Activated CD8-positive, alpha-beta T cell treated with anti-CD3 and anti-CD28 coated beads for 36 hours (primary cell): ENCODE measurements at regions not wholly inside any gene's neighbourhood (a gene's known extent, or its start where the extent isn't known, plus 50 kb on each side); places are given as distances from the start of the nearest gene placed in this dataset.

Source experiments
- ATAC-seq: fragments of 200-7000 bp; cut with Tn5 transposase; one replicate; pipeline ENCODE4 v1.10.0; 2021; ENCODE audit warnings: mild to moderate bottlenecking, moderate library complexity
- CTCF ChIA-PET: fragments of 350-600 bp; sonication (Branson Sonifier 250); formaldehyde crosslinking; loops from one replicate; lab custom pipeline; 2021; ENCODE audit warnings: antibody characterized with exemption; lab: Charles Lee
- POLR2A ChIA-PET: fragments of 350-600 bp; sonication (Branson Sonifier 250); formaldehyde crosslinking; loops from one replicate; lab custom pipeline; 2021; ENCODE audit warnings: antibody characterized with exemption; lab: Charles Lee
- DNase-seq: peaks from one replicate; pipeline ENCODE4 v3.0.0-alpha.2; 2020
- H3K27ac Mint-ChIP-seq: one replicate; pipeline ENCODE4 v1.8.0; 2021; ENCODE audit warnings: mild to moderate bottlenecking, mixed read lengths
- H3K27me3 Mint-ChIP-seq: one replicate; pipeline ENCODE4 v1.8.0; 2021; ENCODE audit warnings: mixed read lengths
- H3K36me3 Mint-ChIP-seq: one replicate; pipeline ENCODE4 v1.8.0; 2021; ENCODE audit warnings: low read depth, mixed read lengths
- H3K4me1 Mint-ChIP-seq: one replicate; pipeline ENCODE4 v1.8.0; 2021; ENCODE audit warnings: low read depth, mixed read lengths
- H3K4me3 Mint-ChIP-seq: one replicate; pipeline ENCODE4 v1.8.0; 2021; ENCODE audit warnings: mild to moderate bottlenecking, moderate library complexity, mixed read lengths
- H3K9me3 Mint-ChIP-seq: one replicate; pipeline ENCODE4 v1.8.0; 2021; ENCODE audit warnings: mixed read lengths
- intact Hi-C: fragments of 100-400 bp; cut with micrococcal nuclease; formaldehyde crosslinking; loops from one replicate; pipeline ENCODE4 v1.10.0; 2022
- TF ChIP-seq, protein P1 (sequence below): fragments of 200-600 bp; IDR thresholded peaks from one replicate; pipeline ENCODE4 v1.8.0; 2022; ENCODE audit warnings: antibody characterized with exemption, mild to moderate bottlenecking

DNA sequence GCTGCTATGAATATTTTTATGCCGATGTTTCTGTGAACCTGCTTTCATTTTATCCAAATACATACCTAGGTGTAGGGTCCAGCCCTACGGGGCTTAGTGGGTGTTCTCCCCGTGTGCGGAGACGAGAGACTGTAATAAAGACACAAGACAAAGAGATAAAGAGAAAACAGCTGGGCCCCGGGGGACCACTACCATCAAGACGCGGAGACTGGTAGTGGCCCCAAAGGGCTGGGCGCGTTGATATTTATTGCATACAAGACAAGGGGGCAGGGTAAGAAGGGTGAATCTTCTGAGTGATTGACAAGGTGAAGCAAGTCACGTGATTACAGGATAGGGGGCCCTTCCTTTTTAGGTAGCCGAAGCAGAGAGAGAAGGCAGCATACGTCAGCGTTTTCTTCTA, 920.1 kb downstream of the BRD1 start:
- no peak for ATAC-seq
- TF ChIP-seq, protein P1, sequence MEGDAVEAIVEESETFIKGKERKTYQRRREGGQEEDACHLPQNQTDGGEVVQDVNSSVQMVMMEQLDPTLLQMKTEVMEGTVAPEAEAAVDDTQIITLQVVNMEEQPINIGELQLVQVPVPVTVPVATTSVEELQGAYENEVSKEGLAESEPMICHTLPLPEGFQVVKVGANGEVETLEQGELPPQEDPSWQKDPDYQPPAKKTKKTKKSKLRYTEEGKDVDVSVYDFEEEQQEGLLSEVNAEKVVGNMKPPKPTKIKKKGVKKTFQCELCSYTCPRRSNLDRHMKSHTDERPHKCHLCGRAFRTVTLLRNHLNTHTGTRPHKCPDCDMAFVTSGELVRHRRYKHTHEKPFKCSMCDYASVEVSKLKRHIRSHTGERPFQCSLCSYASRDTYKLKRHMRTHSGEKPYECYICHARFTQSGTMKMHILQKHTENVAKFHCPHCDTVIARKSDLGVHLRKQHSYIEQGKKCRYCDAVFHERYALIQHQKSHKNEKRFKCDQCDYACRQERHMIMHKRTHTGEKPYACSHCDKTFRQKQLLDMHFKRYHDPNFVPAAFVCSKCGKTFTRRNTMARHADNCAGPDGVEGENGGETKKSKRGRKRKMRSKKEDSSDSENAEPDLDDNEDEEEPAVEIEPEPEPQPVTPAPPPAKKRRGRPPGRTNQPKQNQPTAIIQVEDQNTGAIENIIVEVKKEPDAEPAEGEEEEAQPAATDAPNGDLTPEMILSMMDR = no peak
- POLR2A ChIA-PET = no interaction called here
- H3K9me3 Mint-ChIP-seq = no peaks in the 10 kb centered on the region
- H3K36me3 Mint-ChIP-seq = no peaks in the 10 kb centered on the region
- H3K4me3 Mint-ChIP-seq = no peak overlapping the region
- no peak for DNase-seq
- H3K4me1 Mint-ChIP-seq = peaks cover 7% of the 10 kb centered on the region
- intact Hi-C loops = no loop called here
- H3K27ac Mint-ChIP-seq = no peak overlapping the region
- H3K27me3 Mint-ChIP-seq = peaks cover 33% of the 10 kb centered on the region
- CTCF ChIA-PET = no interaction called here

DNA sequence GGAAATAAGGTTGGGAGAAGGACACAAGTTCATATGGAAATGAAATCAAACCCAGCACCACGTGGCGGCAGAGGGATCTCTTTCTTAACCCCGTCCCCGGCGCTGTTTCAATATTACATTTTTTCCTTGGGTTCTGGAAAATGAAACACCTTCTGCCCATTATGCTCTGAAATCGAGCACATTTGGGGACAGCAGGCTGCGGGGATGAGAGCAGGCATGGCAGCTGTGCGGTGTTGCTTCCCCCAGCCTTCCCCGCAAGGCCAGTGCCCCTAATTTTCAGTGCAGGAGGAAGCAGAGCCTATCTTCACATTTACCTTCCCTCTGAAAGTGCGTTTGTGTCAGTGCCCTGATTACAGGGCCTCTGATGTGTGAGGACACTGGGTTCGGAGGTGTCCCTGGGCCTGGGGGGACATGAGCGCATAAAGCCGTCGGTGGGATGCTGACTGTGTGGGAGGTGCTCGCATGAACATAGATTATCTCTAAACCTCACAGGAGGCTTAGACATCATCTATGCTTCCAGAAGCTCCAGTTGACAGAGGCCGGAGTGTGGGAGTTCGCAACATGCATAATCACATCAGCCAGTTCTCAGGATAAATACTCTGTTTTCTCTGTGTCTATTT, 921.3 kb downstream of the BRD1 start:
- peaks cover 5% of the 10 kb centered on the region for H3K4me1 Mint-ChIP-seq
- intact Hi-C loops = no loop called here
- no peaks in the 10 kb centered on the region for H3K36me3 Mint-ChIP-seq
- POLR2A ChIA-PET = no interaction called here
- H3K9me3 Mint-ChIP-seq = no peaks in the 10 kb centered on the region
- ATAC-seq (no peak), DNase-seq (no peak)
- TF ChIP-seq, protein P1 = no peak
- CTCF ChIA-PET = no interaction called here
- H3K27ac Mint-ChIP-seq = no peak overlapping the region
- peaks cover 37% of the 10 kb centered on the region for H3K27me3 Mint-ChIP-seq
- no peak overlapping the region for H3K4me3 Mint-ChIP-seq

DNA sequence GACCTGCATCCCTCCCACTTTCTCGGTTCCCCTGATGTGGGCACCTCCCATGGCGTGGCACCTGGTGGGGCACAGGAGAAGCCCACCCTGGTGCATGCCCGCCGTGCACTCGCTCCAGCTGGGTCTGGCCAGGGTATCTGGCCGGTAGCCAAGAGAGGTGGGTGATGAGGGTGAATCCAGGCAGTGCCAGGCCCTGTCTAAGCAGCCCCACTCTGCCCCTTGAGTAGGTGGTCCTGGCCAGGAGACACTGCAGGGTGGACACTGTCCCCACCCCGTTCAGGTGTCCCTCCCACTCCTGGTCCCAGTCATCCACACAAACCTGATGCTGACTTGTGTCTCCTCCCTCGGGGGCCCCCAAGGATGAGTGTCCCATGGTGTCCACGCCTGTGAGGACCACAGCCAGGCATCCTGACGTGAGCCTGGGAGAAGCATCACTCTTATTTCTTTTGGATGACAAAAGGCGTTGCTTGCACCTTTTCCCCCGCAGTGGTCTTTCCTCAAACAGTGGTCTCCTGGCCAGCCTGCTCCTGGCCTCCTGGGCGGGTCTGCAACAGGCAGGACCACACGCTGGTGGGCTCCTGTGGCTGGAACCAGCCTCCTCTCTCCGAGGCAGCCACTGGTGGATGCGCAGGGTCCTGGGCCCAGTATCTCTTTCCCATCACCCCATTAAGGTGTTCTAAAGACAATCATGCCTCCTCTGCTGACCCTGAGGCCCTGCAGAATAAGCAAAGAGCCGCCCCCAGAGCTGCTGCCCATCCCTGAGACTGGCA, 922.3 kb downstream of the BRD1 start:
- ATAC-seq (no peak), DNase-seq (no peak)
- POLR2A ChIA-PET = no interaction called here
- TF ChIP-seq, protein P1 = no peak
- Mint-ChIP-seq H3K27me3 (peaks cover 37% of the 10 kb centered on the region), H3K9me3 (no peaks in the 10 kb centered on the region), H3K4me3 (no peak overlapping the region), H3K27ac (no peak overlapping the region), H3K36me3 (no peaks in the 10 kb centered on the region), H3K4me1 (peaks cover 3% of the 10 kb centered on the region)
- CTCF ChIA-PET = no interaction called here
- intact Hi-C loops = no loop called here

DNA sequence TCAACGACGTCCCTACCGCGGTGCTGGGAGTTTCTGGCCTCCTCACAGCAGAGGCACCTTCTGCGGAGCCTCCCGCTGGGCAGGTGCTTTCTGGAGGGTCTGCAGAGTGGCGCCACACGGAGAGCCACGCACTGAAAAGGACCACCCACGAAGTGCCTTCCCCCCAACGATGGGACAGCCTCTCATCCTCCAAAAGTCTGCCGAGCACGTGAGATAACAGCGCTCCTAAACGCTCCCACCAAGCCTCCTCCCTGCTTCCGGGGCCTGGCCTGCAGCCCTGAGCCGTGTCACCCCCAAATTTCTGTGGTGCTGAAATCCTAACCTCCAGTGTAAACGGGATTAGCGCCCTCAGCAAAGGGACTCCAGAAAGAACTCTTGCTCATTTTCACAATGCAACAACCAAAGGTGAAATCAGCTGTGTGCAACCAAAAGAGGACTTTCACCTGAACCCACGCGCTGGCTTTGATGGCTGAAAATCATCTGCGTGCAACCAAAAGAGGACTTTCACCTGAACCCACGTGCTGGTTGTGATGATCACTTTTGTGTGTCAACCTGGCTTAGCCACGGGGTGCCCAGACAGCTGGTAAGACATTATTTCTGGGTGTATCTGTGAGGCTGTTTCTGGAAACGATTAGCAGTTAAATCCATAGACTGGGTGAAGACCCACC, 924.6 kb downstream of the BRD1 start:
- CTCF ChIA-PET = no interaction called here
- Mint-ChIP-seq H3K27me3 (peaks cover 32% of the 10 kb centered on the region), H3K4me1 (no peaks in the 10 kb centered on the region), H3K27ac (no peak overlapping the region), H3K36me3 (no peaks in the 10 kb centered on the region), H3K4me3 (no peak overlapping the region), H3K9me3 (no peaks in the 10 kb centered on the region)
- DNase-seq (no peak), ATAC-seq (no peak)
- intact Hi-C loops = no loop called here
- POLR2A ChIA-PET = no interaction called here
- TF ChIP-seq, protein P1 = no peak
